Progenitor cell of endocrine pancreas (in vitro differentiated cells): ENCODE measurements at regions not wholly inside any gene's neighbourhood (a gene's known extent, or its start where the extent isn't known, plus 50 kb on each side); places are given as distances from the start of the nearest gene placed in this dataset.

Experiments
- DNase-seq: peaks from one replicate; pipeline ENCODE4 v3.0.0; 2021; ENCODE audit warnings: low spot score; ENCODE audit not compliant: unreplicated experiment
- H3K27ac Mint-ChIP-seq: 2 replicates; pipeline ENCODE4 v1.8.0; 2021; ENCODE audit warnings: mild to moderate bottlenecking, moderate library complexity, mixed read lengths
- H3K27me3 Mint-ChIP-seq: 2 replicates; pipeline ENCODE4 v1.8.0; 2021; ENCODE audit warnings: mixed read lengths
- H3K36me3 Mint-ChIP-seq: 2 replicates; pipeline ENCODE4 v1.8.0; 2022; ENCODE audit warnings: mixed read lengths; ENCODE audit not compliant: insufficient read depth
- H3K4me1 Mint-ChIP-seq: 2 replicates; pipeline ENCODE4 v1.8.0; 2021; ENCODE audit warnings: low read depth, mixed read lengths
- H3K4me3 Mint-ChIP-seq: 2 replicates; pipeline ENCODE4 v1.8.0; 2021; ENCODE audit warnings: low read depth, mild to moderate bottlenecking, moderate library complexity, mixed read lengths
- H3K9me3 Mint-ChIP-seq: 2 replicates; pipeline ENCODE4 v1.8.0; 2021; ENCODE audit warnings: low read depth, mixed read lengths
- CTCF ChIP-seq: fragments of 200-600 bp; sonication (generic); IDR thresholded peaks from one replicate; pipeline ENCODE4 v1.5.0; 2021; ENCODE audit warnings: antibody characterized with exemption, mild to moderate bottlenecking; ENCODE audit not compliant: unreplicated experiment

- TF ChIP-seq CTCF, result no peak
These were observed 282.3 kb downstream of the FOXA2 start for GRCh38 chr20:22302039-22302438.

GRCh38 chr20:22293886-22294285, 290.5 kb downstream of the FOXA2 start:
- Mint-ChIP-seq H3K9me3 (no peaks in the 10 kb centered on the region), H3K27me3 (peaks cover 27% of the 10 kb centered on the region), H3K4me1 (peaks cover 16% of the 10 kb centered on the region), H3K4me3 (no peak overlapping the region), H3K36me3 (no peaks in the 10 kb centered on the region), H3K27ac (no peak overlapping the region)
- TF ChIP-seq CTCF, result no peak
- DNase-seq, result no peak

More at GRCh38 chr20:22302039-22302438, 282.3 kb downstream of the FOXA2 start:
- H3K4me3 Mint-ChIP-seq, result no peak overlapping the region
- H3K27ac Mint-ChIP-seq, result no peak overlapping the region
- H3K36me3 Mint-ChIP-seq, result no peaks in the 10 kb centered on the region
- peaks cover 7% of the 10 kb centered on the region for H3K9me3 Mint-ChIP-seq
- no peak for DNase-seq
- no peaks in the 10 kb centered on the region for H3K4me1 Mint-ChIP-seq
- H3K27me3 Mint-ChIP-seq, result peaks cover 16% of the 10 kb centered on the region

GRCh38 chr20:22289442-22289841, 294.9 kb downstream of the FOXA2 start:
- H3K4me1 Mint-ChIP-seq, result no peaks in the 10 kb centered on the region
- H3K36me3 Mint-ChIP-seq, result no peaks in the 10 kb centered on the region
- no peaks in the 10 kb centered on the region for H3K9me3 Mint-ChIP-seq
- no peak for DNase-seq
- TF ChIP-seq CTCF, result no peak
- H3K27ac Mint-ChIP-seq, result no peak overlapping the region
- peaks cover 38% of the 10 kb centered on the region for H3K27me3 Mint-ChIP-seq
- no peak overlapping the region for H3K4me3 Mint-ChIP-seq

GRCh38 chr20:22288957-22289356, 295.4 kb downstream of the FOXA2 start:
- no peaks in the 10 kb centered on the region for H3K9me3 Mint-ChIP-seq
- peaks cover 37% of the 10 kb centered on the region for H3K27me3 Mint-ChIP-seq
- no peak overlapping the region for H3K27ac Mint-ChIP-seq

GRCh38 chr20:22288156-22288555, 296.2 kb downstream of the FOXA2 start:
- H3K4me3 Mint-ChIP-seq, result no peak overlapping the region
- H3K27me3 Mint-ChIP-seq, result peaks cover 33% of the 10 kb centered on the region
- H3K36me3 Mint-ChIP-seq, result no peaks in the 10 kb centered on the region
- TF ChIP-seq CTCF, result no peak
- H3K27ac Mint-ChIP-seq, result no peak overlapping the region
- no peaks in the 10 kb centered on the region for H3K9me3 Mint-ChIP-seq
- DNase-seq, result no peak
- no peaks in the 10 kb centered on the region for H3K4me1 Mint-ChIP-seq

More at GRCh38 chr20:22288957-22289356, 295.4 kb downstream of the FOXA2 start:
- no peak for DNase-seq
- Mint-ChIP-seq H3K4me1 (no peaks in the 10 kb centered on the region), H3K4me3 (no peak overlapping the region), H3K36me3 (no peaks in the 10 kb centered on the region)
- no peak for TF ChIP-seq CTCF
